ENCODE measurements at regions not wholly inside any gene's neighbourhood (a gene's known extent, or its start where the extent isn't known, plus 50 kb on each side); places are given as distances from the start of the nearest gene placed in this dataset.
A peak's percentile ranks its signal among the peaks of the same experiment; 100 is the strongest.

GRCh38 chrX:51802917-51803688 is 59.9 kb downstream of the GSPT2 start:
- TF ChIP-seq CTCF (conservative IDR thresholded peaks at IDR 0.05) (peak; percentile 28), ZFX (IDR thresholded peaks at IDR 0.05) (no peak)
